GM23338 (cell line): ENCODE measurements at regions not wholly inside any gene's neighbourhood (a gene's known extent, or its start where the extent isn't known, plus 50 kb on each side); places are given as distances from the start of the nearest gene placed in this dataset.

Source experiments
- CTCF ChIP-seq, 2 experiments: fragments of 200-600 bp in 1 of 2; sonication (generic) in 1 of 2; conservative IDR thresholded peaks; 2 replicates each; pipeline versions ENCODE4 v1.5.1 to v1.6.1; 2016 to 2017; ENCODE audit warnings: antibody characterized with exemption in 2 of 2, low read depth in 2 of 2, mild to moderate bottlenecking in 2 of 2, moderate library complexity in 1 of 2
- JUNB ChIP-seq: IDR thresholded peaks from one replicate; pipeline ENCODE4 v1.6.1; 2016; ENCODE audit warnings: antibody characterized with exemption; ENCODE audit not compliant: unreplicated experiment
- ZNF331 ChIP-seq: fragments of 250-450 bp; sonication (Bioruptor Pico); IDR thresholded peaks from 2 replicates; pipeline ENCODE4 v1.5.0; 2020; ENCODE audit warnings: low read depth, mild to moderate bottlenecking, moderate library complexity

- TF ChIP-seq CTCF (conservative IDR thresholded peaks at IDR 0.05; ENCODE audit: low read depth in 2 of 2), result no peak
- TF ChIP-seq JUNB, result no peak
- no peak for TF ChIP-seq ZNF331 (CRISPR knock-in tag)
These were observed 199.6 kb upstream of the CTNNB1 start for GRCh38 chr3:40999682-41000081.
